UCSD-AML1 (cell line): ENCODE measurements at regions not wholly inside any gene's neighbourhood (a gene's known extent, or its start where the extent isn't known, plus 50 kb on each side); places are given as distances from the start of the nearest gene placed in this dataset.
A peak's percentile ranks its signal among the peaks of the same experiment; 100 is the strongest.
"Not testable (repeated sequence)": the region's sequence is repeated elsewhere in the genome, so short reads cannot be mapped to it uniquely, and the experiment has no call there.

Experiments
- DNase-seq: peaks from one replicate; lab custom pipeline; 2025; ENCODE audit not compliant: unreplicated experiment; lab: John Stamatoyannopoulos, UW

- DNase-seq = no peak
Measured at GRCh38 chr6:119834418-119834817, 484.9 kb upstream of the MAN1A1 start.

GRCh38 chr6:119832411-119832810 lies 482.9 kb upstream of the MAN1A1 start:
- DNase-seq = no peak

GRCh38 chr6:119830494-119831295 lies 481.1 kb upstream of the MAN1A1 start:
- no peak for DNase-seq

- no peak for DNase-seq
Measured at GRCh38 chr6:119830069-119830468, 480.5 kb upstream of the MAN1A1 start.

- not testable (repeated sequence) for DNase-seq
Measured at GRCh38 chr6:119829499-119829898, 479.9 kb upstream of the MAN1A1 start.

- no peak for DNase-seq
Measured at GRCh38 chr6:119829006-119829405, 479.4 kb upstream of the MAN1A1 start.

GRCh38 chr6:119821380-119821779 lies 471.8 kb upstream of the MAN1A1 start:
- DNase-seq = no peak

GRCh38 chr6:119818876-119819275 lies 469.3 kb upstream of the MAN1A1 start:
- no peak for DNase-seq

- DNase-seq = no peak
Measured at GRCh38 chr6:119814609-119815400, 465.2 kb upstream of the MAN1A1 start.

GRCh38 chr6:119802464-119802863 lies 452.9 kb upstream of the MAN1A1 start:
- DNase-seq = no peak

- no peak for DNase-seq
Measured at GRCh38 chr6:119801056-119801455, 451.5 kb upstream of the MAN1A1 start.

- DNase-seq = no peak
Measured at GRCh38 chr6:119800526-119800925, 451.0 kb upstream of the MAN1A1 start.

GRCh38 chr6:119799596-119800509 lies 450.3 kb upstream of the MAN1A1 start:
- DNase-seq = no peak

- DNase-seq = no peak
Measured at GRCh38 chr6:119791736-119792135, 442.2 kb upstream of the MAN1A1 start.

- DNase-seq = no peak
Measured at GRCh38 chr6:119781365-119781764, 431.8 kb upstream of the MAN1A1 start.

- DNase-seq = peak; percentile 12
Measured at GRCh38 chr6:119768201-119768600, 418.6 kb upstream of the MAN1A1 start.

GRCh38 chr6:119764927-119765681 lies 415.5 kb upstream of the MAN1A1 start:
- no peak for DNase-seq

- DNase-seq = no peak
Measured at GRCh38 chr6:119760046-119760445, 410.5 kb upstream of the MAN1A1 start.

GRCh38 chr6:119758385-119758784 lies 408.8 kb upstream of the MAN1A1 start:
- DNase-seq = no peak

GRCh38 chr6:119757467-119757866 lies 407.9 kb upstream of the MAN1A1 start:
- no peak for DNase-seq
